Chondrocyte (in vitro differentiated cells): ENCODE measurements at regions not wholly inside any gene's neighbourhood (a gene's known extent, or its start where the extent isn't known, plus 50 kb on each side); places are given as distances from the start of the nearest gene placed in this dataset.

Experiments
- DNase-seq: peaks from one replicate; pipeline ENCODE4 v3.0.0; 2021; ENCODE audit warnings: mixed read lengths, low spot score
- H3K27ac Mint-ChIP-seq: one replicate; pipeline ENCODE4 v1.8.0; 2021; ENCODE audit warnings: mild to moderate bottlenecking, moderate library complexity, mixed read lengths; ENCODE audit not compliant: unreplicated experiment
- H3K27me3 Mint-ChIP-seq: 2 replicates; pipeline ENCODE4 v1.8.0; 2021; ENCODE audit warnings: low read depth, mixed read lengths
- H3K36me3 Mint-ChIP-seq: 2 replicates; pipeline ENCODE4 v1.8.0; 2021; ENCODE audit warnings: low read depth, mixed read lengths
- H3K4me1 Mint-ChIP-seq: 2 replicates; pipeline ENCODE4 v1.8.0; 2021; ENCODE audit warnings: low read depth, mild to moderate bottlenecking, mixed read lengths
- H3K4me3 Mint-ChIP-seq: one replicate; pipeline ENCODE4 v1.8.0; 2021; ENCODE audit warnings: mild to moderate bottlenecking, moderate library complexity, mixed read lengths; ENCODE audit not compliant: unreplicated experiment
- H3K9me3 Mint-ChIP-seq: 2 replicates; pipeline ENCODE4 v1.8.0; 2021; ENCODE audit warnings: low read depth, mixed read lengths
- CTCF ChIP-seq: fragments of 200-600 bp; sonication (generic); IDR thresholded peaks from 2 replicates; pipeline ENCODE4 v1.5.0; 2021; ENCODE audit warnings: antibody characterized with exemption, mild to moderate bottlenecking, moderate library complexity

GRCh38 chr22:49106842-49107152, 720.9 kb downstream of the BRD1 start:
- peaks cover 52% of the 10 kb centered on the region for H3K27me3 Mint-ChIP-seq

GRCh38 chr22:49106096-49106841, 721.4 kb downstream of the BRD1 start:
- Mint-ChIP-seq H3K36me3 (no peaks in the 10 kb centered on the region), H3K4me1 (no peaks in the 10 kb centered on the region), H3K27ac (no peak overlapping the region), H3K9me3 (no peaks in the 10 kb centered on the region), H3K4me3 (no peak overlapping the region), H3K27me3 (peaks cover 49% of the 10 kb centered on the region)
- no peak for TF ChIP-seq CTCF
- no peak for DNase-seq

More at GRCh38 chr22:49106842-49107152, 720.9 kb downstream of the BRD1 start:
- TF ChIP-seq CTCF, result no peak
- H3K36me3 Mint-ChIP-seq, result no peaks in the 10 kb centered on the region
- peak; percentile 67 for DNase-seq
- no peak overlapping the region for H3K4me3 Mint-ChIP-seq
- no peaks in the 10 kb centered on the region for H3K4me1 Mint-ChIP-seq
- no peak overlapping the region for H3K27ac Mint-ChIP-seq
- no peaks in the 10 kb centered on the region for H3K9me3 Mint-ChIP-seq

- H3K36me3 Mint-ChIP-seq, result no peaks in the 10 kb centered on the region
- H3K4me3 Mint-ChIP-seq, result no peak overlapping the region
- peaks cover 6% of the 10 kb centered on the region for H3K4me1 Mint-ChIP-seq
- no peak for TF ChIP-seq CTCF
- H3K9me3 Mint-ChIP-seq, result no peaks in the 10 kb centered on the region
- H3K27ac Mint-ChIP-seq, result no peak overlapping the region
- peaks cover 35% of the 10 kb centered on the region for H3K27me3 Mint-ChIP-seq
- DNase-seq, result no peak
These were observed 723.2 kb downstream of the BRD1 start for GRCh38 chr22:49104434-49104833.

- no peak for DNase-seq
- no peak overlapping the region for H3K4me3 Mint-ChIP-seq
- H3K36me3 Mint-ChIP-seq, result no peaks in the 10 kb centered on the region
- H3K4me1 Mint-ChIP-seq, result peaks cover 6% of the 10 kb centered on the region
- peaks cover 26% of the 10 kb centered on the region for H3K27me3 Mint-ChIP-seq
- no peaks in the 10 kb centered on the region for H3K9me3 Mint-ChIP-seq
- no peak overlapping the region for H3K27ac Mint-ChIP-seq
- TF ChIP-seq CTCF, result no peak
These were observed 724.2 kb downstream of the BRD1 start for GRCh38 chr22:49103314-49104059.

GRCh38 chr22:49102367-49102766, 725.3 kb downstream of the BRD1 start:
- Mint-ChIP-seq H3K27ac (no peak overlapping the region), H3K36me3 (no peaks in the 10 kb centered on the region), H3K4me3 (no peak overlapping the region), H3K4me1 (peaks cover 6% of the 10 kb centered on the region), H3K27me3 (peaks cover 17% of the 10 kb centered on the region), H3K9me3 (no peaks in the 10 kb centered on the region)
- TF ChIP-seq CTCF, result no peak
- no peak for DNase-seq
